ENCODE measurements at regions not wholly inside any gene's neighbourhood (a gene's known extent, or its start where the extent isn't known, plus 50 kb on each side); places are given as distances from the start of the nearest gene placed in this dataset.

DNA sequence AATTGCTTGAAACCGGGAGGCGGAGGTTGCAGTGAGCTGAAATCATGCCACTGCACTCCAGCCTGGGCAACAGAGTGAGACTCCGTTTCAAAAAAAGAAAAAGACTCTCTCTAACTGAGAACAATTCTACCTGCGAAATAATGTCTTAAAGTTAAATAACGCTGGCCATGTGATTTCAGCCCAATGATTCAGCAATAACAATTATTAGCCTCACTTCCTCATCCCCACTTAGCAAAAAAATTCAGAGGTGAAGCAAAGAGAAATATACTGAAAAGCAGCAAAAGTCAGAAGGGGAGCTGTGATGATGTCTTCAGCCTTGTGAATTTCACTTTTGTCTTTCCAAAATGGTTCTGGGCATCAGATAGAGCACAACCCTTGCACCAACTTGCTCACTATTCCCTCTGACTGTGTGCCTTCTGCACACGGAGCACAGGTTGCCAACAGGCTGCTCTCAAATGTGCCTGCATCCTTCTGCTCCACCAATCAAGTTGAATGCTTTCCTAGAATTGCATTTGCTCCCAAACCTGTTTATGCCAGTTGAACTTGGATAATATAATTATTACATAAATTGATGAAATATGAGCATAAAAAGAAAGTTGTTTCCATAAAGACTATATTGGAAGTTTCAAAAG is 79.8 kb upstream of the IPO9 start:
- no peak for DNase-seq (ENCODE audit: low read depth)

DNA sequence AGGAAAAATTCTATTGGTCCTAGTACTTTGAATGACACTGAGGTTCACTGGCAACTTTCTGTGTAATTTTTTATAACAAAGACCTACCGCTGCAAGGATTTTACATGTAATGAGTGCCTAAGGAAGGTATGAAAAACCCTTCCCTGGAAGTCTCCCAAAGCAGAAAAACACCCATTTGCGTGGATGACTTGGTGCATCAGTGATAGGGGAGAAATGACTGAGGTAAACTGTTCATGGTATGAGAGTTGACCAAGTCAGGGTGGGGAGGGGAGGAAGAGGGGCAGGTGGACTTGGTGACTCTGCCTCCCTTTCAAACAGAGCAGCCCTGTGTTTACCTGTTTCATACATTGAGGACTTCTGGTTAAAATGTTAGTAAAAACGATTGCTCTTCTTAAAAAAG is 78.8 kb upstream of the IPO9 start:
- DNase-seq (ENCODE audit: low read depth): no peak

GRCh38 chr1:201750934-201751333 is 78.0 kb upstream of the IPO9 start:
- DNase-seq (ENCODE audit: low read depth): no peak

- no peak for DNase-seq (ENCODE audit: low read depth)
Measured at GRCh38 chr1:201751872-201752271, 77.1 kb upstream of the IPO9 start.

DNA sequence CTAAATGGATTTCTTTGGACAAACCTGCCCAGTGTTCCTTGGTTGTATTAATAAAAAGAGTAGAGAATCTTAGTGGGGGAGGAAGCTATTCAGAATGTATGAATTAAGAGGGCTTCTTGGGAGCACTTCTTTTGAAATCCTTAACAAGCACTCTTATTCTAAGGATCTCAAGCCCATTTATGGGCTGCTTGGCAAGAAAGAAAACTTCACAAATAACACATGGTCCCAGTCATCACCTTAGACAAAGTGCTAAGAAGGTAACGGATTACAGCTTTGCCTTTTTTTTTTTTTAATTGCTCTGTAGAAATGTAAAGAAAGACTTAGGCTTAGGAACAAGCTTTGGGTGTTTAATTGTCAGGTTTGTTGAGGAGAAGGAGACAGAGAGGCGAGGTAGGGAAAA is 76.6 kb upstream of the IPO9 start:
- no peak for DNase-seq (ENCODE audit: low read depth)

DNA sequence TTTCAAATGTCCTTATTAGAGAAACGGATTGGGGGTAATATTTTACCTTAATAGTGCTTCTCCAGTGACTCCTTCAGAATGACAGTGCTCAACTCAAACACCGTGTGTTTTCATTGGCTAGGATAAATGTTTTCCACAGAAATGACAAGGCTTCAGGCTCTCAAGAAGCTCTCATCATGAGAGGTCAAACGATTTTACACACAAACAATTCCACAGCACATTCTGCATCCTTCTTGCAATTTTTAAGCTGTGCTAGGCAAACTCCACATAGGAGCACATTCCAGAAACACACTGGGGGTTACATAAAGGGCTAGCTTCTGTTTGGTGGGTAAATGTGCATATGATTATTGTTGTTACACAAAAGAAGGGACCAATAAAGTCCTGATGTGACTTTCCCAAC is 75.5 kb upstream of the IPO9 start:
- DNase-seq (ENCODE audit: low read depth): no peak

DNA sequence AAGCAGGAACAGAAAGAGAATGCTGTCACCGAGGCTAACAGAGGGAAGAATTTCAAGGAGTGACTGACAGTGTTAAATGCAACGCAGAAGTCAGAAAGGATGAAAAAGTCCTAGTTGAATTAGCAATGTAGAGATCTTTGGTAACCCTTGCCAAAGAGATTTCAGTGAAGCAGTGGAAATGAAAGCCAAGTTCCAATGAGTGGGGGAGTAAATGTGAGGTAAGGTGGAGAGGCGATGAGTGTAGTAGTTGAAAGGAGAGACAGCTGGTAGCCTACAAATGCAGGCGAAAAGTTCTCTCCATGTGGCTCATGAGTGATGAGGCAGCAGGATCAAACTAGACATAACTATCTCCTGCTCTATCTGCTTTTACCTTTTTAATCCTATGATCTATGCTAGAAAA is 74.6 kb upstream of the IPO9 start:
- no peak for DNase-seq (ENCODE audit: low read depth)

GRCh38 chr1:201755200-201755599 is 73.8 kb upstream of the IPO9 start:
- DNase-seq (ENCODE audit: low read depth): no peak

GRCh38 chr1:201756406-201756805 is 72.6 kb upstream of the IPO9 start:
- no peak for DNase-seq (ENCODE audit: low read depth)

DNA sequence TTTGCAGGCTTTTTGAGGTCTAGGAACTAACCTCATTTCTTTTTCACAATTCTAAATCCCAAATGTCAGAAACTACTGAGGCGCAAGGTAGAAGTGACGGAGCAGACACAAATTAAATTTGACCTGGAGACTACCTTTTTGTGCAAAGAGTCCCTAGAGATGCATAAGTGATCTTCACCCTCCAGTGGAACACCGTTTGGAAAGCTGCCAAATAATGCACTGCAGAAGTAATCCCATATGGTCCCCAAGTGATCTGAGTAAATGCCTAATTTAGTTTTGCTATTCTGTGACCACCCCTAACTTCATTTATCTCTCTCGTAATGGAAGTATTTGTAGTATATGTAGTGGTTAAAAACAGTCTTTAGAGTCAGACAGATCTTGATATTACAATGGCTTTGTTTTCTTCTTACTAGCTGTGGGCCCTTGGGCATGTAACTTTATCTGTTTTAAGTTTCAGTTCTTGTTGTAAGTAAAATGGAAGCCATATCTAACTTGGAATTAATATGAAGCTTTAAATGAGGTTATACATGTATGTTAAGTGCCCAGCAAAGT is 70.4 kb upstream of the IPO9 start:
- DNase-seq (ENCODE audit: low read depth): no peak

DNA sequence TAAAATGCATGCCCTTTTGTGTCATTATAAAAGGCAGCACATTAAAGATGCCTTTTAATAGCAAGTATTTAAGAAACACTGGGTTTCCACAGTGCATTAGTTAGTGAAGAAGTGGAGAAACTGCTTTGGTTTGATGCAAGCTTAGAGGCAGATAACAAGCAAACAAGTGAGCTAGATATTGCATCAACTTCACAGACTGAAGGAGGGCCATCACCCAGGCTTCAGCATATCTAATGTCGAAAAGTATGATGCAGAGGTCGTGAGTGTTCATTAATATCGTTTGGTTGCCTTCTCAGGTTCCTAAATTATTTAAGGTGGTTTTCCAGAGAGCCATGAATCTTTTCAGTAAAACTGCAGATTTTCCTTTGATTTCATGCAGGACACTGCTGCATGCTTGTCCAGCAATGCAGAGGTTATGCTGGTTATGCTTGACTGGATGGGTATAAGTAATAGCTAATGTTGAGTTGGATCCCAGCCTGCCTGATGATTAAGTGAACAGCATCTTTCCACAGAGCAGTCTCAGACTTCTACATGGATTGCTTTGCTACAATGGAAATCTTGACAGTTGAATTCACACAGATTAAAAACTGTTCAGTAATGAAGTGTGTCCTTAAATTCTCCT is 69.7 kb upstream of the IPO9 start:
- no peak for DNase-seq (ENCODE audit: low read depth)

DNA sequence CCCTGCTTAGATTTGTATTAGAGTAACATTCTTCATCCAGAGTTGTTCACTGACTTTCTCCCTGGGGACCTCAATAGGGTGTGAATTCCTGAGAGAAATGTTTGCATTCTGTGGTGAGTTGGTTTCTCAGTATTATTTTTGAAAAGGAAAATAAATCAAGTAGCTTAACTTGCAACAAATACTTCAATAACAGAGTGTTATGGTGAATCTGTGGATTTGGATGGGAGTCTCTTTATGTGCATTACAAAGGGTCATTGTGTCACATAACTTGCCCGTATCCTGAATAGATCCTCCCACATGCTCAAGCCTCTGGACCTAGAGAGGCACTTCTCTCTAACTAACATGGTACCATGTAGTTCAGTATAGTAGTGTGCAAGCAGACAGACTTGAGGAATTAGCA is 68.4 kb upstream of the IPO9 start:
- DNase-seq (ENCODE audit: low read depth): no peak

GRCh38 chr1:201761178-201761577 is 67.8 kb upstream of the IPO9 start:
- no peak for DNase-seq (ENCODE audit: low read depth)

DNA sequence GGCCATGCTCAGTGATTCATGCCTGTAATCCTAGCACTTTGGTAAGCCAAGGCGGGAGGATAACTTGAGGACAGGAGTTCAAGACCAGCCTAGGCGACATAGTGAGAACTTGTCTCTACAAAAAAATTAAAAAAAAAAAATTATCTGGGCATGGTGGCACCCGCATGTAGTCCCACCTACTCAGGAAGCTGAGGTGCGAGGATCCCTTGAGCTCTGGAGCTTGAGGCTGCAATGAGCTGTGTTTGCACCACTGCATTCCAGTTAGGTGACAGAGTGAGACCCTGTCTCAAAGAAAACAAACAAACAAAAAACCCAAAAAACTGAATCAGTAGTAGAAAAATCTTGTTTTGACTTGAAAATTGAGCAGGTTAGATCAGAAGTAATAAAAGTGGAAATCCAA is 67.1 kb upstream of the IPO9 start:
- no peak for DNase-seq (ENCODE audit: low read depth)

DNA sequence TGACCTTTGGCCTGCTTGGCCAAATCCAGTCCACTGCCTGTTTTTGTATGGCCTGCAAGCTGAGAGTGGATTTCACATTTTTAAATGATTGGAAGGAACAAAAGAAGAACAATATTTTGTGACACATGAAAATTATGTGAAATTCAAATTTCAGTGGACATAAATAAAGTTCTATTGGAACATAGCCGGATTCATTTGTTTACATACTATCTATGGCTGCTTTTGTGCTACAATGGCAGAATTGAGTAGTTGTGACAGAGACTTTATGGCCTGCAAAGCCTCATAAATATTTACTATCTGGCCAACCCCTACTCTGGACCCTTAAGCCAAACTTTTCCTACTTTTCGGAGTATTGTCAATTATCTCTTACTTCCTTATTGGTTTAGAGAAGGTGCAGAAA is 66.6 kb upstream of the IPO9 start:
- no peak for DNase-seq (ENCODE audit: low read depth)

GRCh38 chr1:201763455-201764140 is 65.4 kb upstream of the IPO9 start:
- DNase-seq (ENCODE audit: low read depth): no peak

DNA sequence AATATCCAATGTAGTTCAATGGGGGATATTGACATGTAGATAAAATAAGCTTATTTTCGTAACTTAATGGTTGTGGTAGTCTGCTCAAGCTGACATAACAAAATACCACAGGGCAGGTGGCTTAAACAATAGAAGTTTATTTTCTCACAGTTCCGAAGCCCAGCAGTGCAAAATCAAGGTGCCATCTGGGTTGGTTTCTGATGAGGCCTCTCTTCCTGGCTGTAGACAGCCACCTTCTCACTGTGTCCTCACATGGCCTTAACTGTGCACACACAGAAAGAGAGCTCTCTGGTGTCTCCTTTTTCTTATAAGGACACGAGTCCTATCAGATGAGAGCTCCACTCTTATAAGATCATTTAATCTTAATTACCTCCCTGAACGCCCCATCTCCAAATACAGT is 64.8 kb upstream of the IPO9 start:
- no peak for DNase-seq (ENCODE audit: low read depth)

GRCh38 chr1:201764579-201764978 is 64.4 kb upstream of the IPO9 start:
- DNase-seq (ENCODE audit: low read depth): no peak

DNA sequence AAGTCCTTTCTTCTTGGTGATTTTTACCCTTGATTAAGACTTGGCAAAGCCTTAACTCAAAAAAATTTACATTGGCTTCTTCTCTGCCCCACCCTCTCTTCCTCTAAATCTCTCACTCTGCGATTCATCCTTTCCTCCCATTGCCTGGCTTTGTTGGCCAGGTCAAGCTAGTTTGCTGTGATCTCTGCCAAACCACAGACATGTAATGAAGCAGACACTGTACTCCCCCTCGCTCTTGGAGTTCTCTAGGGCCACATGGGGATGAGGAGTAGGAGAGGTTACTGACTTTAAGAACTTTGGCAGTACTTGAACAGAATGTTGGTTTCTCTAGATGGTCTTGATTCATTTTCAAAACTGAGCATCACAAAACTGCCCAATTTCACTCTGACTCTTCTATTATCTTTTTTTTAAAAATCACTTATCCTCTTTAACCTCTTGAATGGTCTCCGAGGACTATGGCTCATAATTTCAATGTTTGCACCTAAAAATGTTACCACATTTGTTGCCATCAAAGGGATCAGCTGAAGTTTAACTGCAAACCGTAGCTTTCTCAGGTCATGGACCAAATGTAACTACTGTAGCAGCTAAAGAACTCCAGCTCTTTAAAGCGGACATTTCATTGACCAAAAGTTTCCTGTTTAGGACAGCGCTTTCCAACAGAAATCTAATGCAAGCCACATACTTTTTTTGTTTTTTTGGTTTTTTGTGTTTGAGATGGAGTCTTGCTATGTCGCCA is 62.7 kb upstream of the IPO9 start:
- DNase-seq (ENCODE audit: low read depth): no peak

DNA sequence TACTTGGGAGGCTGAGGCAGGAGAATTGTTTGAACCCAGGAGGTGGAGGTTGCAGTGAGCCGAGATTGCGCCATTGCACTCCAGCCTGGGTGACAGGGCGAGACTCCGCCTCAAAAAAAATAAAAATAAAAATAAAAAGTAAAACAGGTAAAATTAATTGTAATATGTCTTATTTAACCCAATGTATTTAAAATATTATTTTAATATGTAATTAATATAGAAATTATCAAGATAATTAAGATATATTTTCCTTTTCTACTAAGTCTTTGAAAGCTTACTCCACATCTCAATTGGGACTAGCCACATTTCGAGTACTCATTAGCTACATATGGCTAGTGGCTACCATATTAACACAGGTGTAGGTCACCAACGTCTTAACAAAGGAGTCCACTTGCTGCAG is 61.6 kb upstream of the IPO9 start:
- no peak for DNase-seq (ENCODE audit: low read depth)

- no peak for DNase-seq (ENCODE audit: low read depth)
Measured at GRCh38 chr1:201769072-201769471, 59.9 kb upstream of the IPO9 start.

DNA sequence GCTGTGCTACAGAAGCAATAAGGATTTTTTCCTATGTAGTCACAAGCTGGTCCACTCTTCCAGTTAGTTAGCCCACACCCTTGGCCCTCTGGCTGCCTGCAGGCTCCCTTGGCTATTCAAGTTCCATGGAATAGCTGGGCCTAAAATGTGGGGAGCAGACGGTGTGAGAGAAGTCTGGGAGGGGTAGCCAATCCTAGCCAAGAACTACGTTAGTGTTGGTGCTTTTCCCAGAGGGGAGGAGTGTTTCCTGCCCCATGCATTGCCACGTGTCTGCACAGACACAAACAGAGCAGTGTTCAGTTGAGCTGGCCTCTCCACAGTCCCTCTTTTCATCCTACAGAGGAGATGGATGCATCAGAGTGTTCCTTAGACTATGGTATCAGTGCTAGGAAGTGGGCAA is 59.0 kb upstream of the IPO9 start:
- no peak for DNase-seq (ENCODE audit: low read depth)

- DNase-seq (ENCODE audit: low read depth): no peak
Measured at GRCh38 chr1:201771466-201771865, 57.5 kb upstream of the IPO9 start.
